HAP-1 (cell line): ENCODE measurements at regions not wholly inside any gene's neighbourhood (a gene's known extent, or its start where the extent isn't known, plus 50 kb on each side); places are given as distances from the start of the nearest gene placed in this dataset.

Experiments used
- DNase-seq, 2 experiments: peaks; one replicate each; pipeline ENCODE4 v3.0.0-alpha.2; 2016 to 2020; ENCODE audit warnings: low spot score in 2 of 2
- H3K27me3 ChIP-seq: fragments of 250-450 bp; sonication (Bioruptor Pico); 2 replicates; pipeline ENCODE4 v1.5.1; 2020; ENCODE audit warnings: low read depth, mild to moderate bottlenecking, moderate library complexity
- H3K36me3 ChIP-seq: fragments of 250-450 bp; sonication (Bioruptor Pico); replicated peaks from 2 replicates; pipeline ENCODE4 v1.5.1; 2020; ENCODE audit warnings: mild to moderate bottlenecking
- H3K4me1 ChIP-seq: fragments of 250-450 bp; sonication (Bioruptor Pico); 2 replicates; pipeline ENCODE4 v1.5.1; 2020; ENCODE audit warnings: mild to moderate bottlenecking
- H3K4me3 ChIP-seq: fragments of 250-450 bp; sonication (Bioruptor Pico); 2 replicates; pipeline ENCODE4 v1.5.1; 2020; ENCODE audit warnings: mild to moderate bottlenecking, moderate library complexity
- H3K9me3 ChIP-seq: fragments of 250-450 bp; sonication (Bioruptor Pico); 2 replicates; pipeline ENCODE4 v1.5.1; 2020; ENCODE audit warnings: mild to moderate bottlenecking, moderate library complexity
- in situ Hi-C: fragments of 300-500 bp; cut with MboI; formaldehyde crosslinking; loops from 3 replicates; pipeline ENCODE4 v1.14.3; 2020; ENCODE audit warnings: low sequenced_read_pairs, inconsistent platforms, mixed read lengths

- Histone ChIP-seq H3K27me3 (no peaks in the 10 kb centered on the region), H3K36me3 (no peaks in the 10 kb centered on the region), H3K4me3 (no peak overlapping the region), H3K9me3 (no peaks in the 10 kb centered on the region), H3K4me1 (no peaks in the 10 kb centered on the region)
- no peak for DNase-seq
- in situ Hi-C loops: no loop called here
Observed at GRCh38 chr13:47094734-47095434, 198.0 kb upstream of the HTR2A start.

- in situ Hi-C loops: no loop called here
- no peak for DNase-seq
- no peaks in the 10 kb centered on the region for H3K9me3 ChIP-seq
- H3K27me3 ChIP-seq: no peaks in the 10 kb centered on the region
- H3K4me1 ChIP-seq: no peaks in the 10 kb centered on the region
- H3K4me3 ChIP-seq: no peak overlapping the region
- H3K36me3 ChIP-seq: no peaks in the 10 kb centered on the region
Observed at GRCh38 chr13:47092202-47092601, 195.3 kb upstream of the HTR2A start.

DNA sequence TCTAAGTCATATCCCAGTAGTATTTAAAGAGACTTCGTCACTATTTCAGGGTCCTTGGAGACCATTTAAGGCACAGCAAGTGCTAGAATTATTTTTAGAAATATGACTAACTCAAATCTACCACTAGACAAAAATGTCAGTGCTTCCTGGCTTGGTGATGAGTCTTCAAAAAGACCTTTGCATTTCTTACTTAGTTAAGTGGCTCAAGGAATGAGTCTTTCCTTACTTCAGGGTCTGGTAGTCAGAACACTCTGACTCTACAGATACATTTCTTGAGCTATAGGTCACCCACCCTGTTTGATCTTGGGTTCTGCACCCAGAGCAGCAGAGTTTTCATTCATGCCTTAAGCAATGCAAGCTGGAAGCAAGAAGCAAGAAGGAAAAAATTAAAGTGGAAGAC is 191.0 kb upstream of the HTR2A start:
- Histone ChIP-seq H3K4me3 (no peak overlapping the region), H3K36me3 (no peaks in the 10 kb centered on the region), H3K4me1 (no peaks in the 10 kb centered on the region), H3K9me3 (no peaks in the 10 kb centered on the region), H3K27me3 (no peaks in the 10 kb centered on the region)
- in situ Hi-C loops: no loop called here
- DNase-seq: no peak

DNA sequence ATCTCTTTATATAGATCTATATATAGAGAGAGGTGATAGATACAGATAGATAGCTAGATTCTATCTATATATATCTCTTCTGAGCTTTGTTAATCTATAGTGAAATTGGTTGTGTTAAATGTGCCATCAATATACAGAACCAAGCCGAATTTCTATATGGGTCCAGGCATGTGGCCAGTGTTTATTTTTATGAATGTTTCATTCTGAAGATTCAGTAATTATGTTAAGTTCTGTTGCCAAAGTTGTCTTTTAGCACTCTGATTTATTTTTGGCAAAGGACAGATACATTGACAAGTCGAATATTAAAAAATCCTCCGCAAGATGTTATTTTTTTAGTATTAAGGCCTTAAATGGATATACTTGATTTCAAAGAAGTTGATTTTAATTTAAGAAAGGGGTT is 190.4 kb upstream of the HTR2A start:
- DNase-seq: no peak
- Histone ChIP-seq H3K4me1 (no peaks in the 10 kb centered on the region), H3K27me3 (no peaks in the 10 kb centered on the region), H3K36me3 (no peaks in the 10 kb centered on the region), H3K9me3 (no peaks in the 10 kb centered on the region), H3K4me3 (no peak overlapping the region)
- in situ Hi-C loops: no loop called here

DNA sequence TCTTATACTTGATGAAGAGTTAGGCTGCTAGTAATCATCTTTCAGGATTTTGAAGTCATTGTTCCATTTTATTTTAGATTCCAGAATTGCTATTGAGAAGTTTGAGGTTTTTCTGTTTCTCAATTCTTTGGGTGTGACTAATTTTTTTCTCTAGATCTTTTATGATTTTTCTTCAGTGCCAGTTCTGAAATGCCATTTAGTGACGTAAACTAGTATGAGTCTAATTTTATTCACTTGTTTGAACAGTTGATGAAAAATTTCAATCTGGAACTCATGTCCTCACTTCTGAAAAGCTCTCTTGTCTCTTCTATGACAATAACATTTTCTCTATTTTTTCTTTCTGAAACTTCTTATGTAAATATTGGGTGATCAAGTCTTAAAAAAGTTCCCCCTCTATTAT is 188.5 kb upstream of the HTR2A start:
- in situ Hi-C loops: no loop called here
- Histone ChIP-seq H3K36me3 (no peaks in the 10 kb centered on the region), H3K9me3 (no peaks in the 10 kb centered on the region), H3K4me1 (no peaks in the 10 kb centered on the region), H3K27me3 (no peaks in the 10 kb centered on the region), H3K4me3 (no peak overlapping the region)
- no peak for DNase-seq

DNA sequence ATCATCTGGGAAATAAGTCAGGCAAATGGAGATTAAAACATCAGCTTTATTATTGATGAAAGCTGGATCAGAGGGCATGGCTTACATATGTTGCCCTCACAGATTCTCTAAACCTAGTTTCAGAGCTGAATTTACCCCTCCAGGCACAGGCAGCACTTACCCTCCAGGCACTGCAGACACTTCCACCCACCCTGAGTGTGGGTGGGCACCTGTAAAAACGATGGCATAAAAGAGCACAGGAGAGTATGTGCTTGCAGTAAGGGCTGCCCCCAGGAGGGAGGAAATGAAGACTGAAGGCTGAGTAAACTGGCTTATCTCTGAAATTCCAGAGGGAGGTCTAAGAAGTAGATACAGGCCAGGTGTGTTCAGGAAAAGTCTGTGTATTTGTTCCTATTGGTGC is 185.0 kb upstream of the HTR2A start:
- Histone ChIP-seq H3K4me1 (no peaks in the 10 kb centered on the region), H3K4me3 (no peak overlapping the region), H3K36me3 (no peaks in the 10 kb centered on the region), H3K9me3 (no peaks in the 10 kb centered on the region), H3K27me3 (no peaks in the 10 kb centered on the region)
- no peak for DNase-seq
- in situ Hi-C loops: no loop called here

GRCh38 chr13:47081246-47081645 is 184.4 kb upstream of the HTR2A start:
- no peaks in the 10 kb centered on the region for H3K9me3 ChIP-seq
- in situ Hi-C loops: no loop called here

DNA sequence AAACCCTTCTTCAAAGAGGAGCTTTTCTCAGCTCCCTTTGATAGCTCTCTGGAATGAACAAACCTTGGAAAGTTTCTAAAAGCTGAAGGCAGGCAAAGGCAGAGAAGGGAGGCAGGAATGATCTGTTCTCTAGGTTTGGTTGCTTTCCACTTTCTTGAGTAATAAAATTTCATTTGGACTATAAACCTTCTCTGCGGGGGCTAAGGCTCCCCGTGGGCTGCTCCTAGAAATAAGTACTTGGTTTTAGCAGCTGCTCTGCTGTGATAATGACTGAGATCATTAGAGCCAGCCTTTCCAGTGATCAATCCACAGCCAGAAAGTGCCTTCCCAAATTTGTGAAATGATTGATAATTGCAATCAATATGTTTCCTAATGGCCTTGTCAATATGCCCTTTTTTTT is 183.8 kb upstream of the HTR2A start:
- in situ Hi-C loops: no loop called here
- Histone ChIP-seq H3K4me3 (no peak overlapping the region), H3K27me3 (no peaks in the 10 kb centered on the region), H3K4me1 (no peaks in the 10 kb centered on the region), H3K36me3 (no peaks in the 10 kb centered on the region), H3K9me3 (no peaks in the 10 kb centered on the region)
- DNase-seq: no peak

More at GRCh38 chr13:47081246-47081645, 184.4 kb upstream of the HTR2A start:
- Histone ChIP-seq H3K4me3 (no peak overlapping the region), H3K4me1 (no peaks in the 10 kb centered on the region), H3K27me3 (no peaks in the 10 kb centered on the region), H3K36me3 (no peaks in the 10 kb centered on the region)
- DNase-seq: no peak

DNA sequence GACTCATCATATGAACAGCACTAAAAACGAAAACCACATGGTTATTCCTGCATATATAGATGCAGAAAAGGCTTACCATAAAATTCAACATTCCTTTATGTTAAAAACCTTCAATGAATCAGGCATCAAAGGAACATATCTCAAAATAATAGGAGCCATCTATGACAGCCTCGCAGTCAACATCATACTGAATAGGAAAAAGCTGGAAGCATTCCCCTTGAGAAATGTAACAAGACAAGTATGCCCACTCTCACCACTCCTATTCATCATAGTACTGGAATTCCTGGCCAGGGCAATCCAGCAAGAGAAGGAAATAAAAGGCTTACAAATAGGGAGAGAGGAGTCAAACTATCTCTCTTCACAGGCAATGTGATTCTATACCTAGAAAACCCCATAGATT is 179.6 kb upstream of the HTR2A start:
- Histone ChIP-seq H3K4me1 (no peaks in the 10 kb centered on the region), H3K4me3 (no peak overlapping the region), H3K27me3 (no peaks in the 10 kb centered on the region), H3K36me3 (no peaks in the 10 kb centered on the region), H3K9me3 (no peaks in the 10 kb centered on the region)
- no peak for DNase-seq
- in situ Hi-C loops: no loop called here

- DNase-seq: no peak
- H3K4me3 ChIP-seq: no peak overlapping the region
- no peaks in the 10 kb centered on the region for H3K36me3 ChIP-seq
- no peaks in the 10 kb centered on the region for H3K4me1 ChIP-seq
- H3K27me3 ChIP-seq: no peaks in the 10 kb centered on the region
- in situ Hi-C loops: no loop called here
- no peaks in the 10 kb centered on the region for H3K9me3 ChIP-seq
Observed at GRCh38 chr13:47069133-47069532, 172.3 kb upstream of the HTR2A start.

GRCh38 chr13:47067306-47067705 is 170.5 kb upstream of the HTR2A start:
- no peaks in the 10 kb centered on the region for H3K36me3 ChIP-seq
- in situ Hi-C loops: no loop called here
- no peak for DNase-seq
- no peaks in the 10 kb centered on the region for H3K4me1 ChIP-seq
- H3K27me3 ChIP-seq: no peaks in the 10 kb centered on the region
- no peaks in the 10 kb centered on the region for H3K9me3 ChIP-seq
- no peak overlapping the region for H3K4me3 ChIP-seq

DNA sequence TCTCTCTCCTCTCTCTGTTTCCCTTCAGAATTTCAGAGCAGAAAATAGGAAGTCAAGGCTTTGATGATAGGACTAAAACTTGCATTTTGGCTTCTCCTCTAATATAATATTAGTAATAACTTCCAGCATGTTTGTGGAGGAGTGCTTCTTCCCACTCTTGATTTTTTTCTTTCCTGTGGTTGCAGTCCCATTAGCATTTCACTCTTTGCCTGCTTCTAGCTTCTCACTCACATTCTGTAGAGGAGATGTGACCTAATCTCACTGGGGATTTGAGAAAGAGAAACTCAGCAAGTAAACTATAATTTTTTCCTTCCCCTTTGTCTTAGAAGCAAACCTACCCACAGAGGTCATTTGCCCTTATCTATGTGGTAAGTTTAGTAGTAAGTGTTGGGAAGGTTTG is 169.4 kb upstream of the HTR2A start:
- no peak for DNase-seq
- H3K9me3 ChIP-seq: no peaks in the 10 kb centered on the region
- no peaks in the 10 kb centered on the region for H3K36me3 ChIP-seq
- H3K4me1 ChIP-seq: no peaks in the 10 kb centered on the region
- no peaks in the 10 kb centered on the region for H3K27me3 ChIP-seq
- in situ Hi-C loops: no loop called here
- no peak overlapping the region for H3K4me3 ChIP-seq

GRCh38 chr13:47064381-47064780 is 167.5 kb upstream of the HTR2A start:
- no peak for DNase-seq
- H3K27me3 ChIP-seq: no peaks in the 10 kb centered on the region
- no peaks in the 10 kb centered on the region for H3K36me3 ChIP-seq
- in situ Hi-C loops: no loop called here
- no peaks in the 10 kb centered on the region for H3K9me3 ChIP-seq
- no peak overlapping the region for H3K4me3 ChIP-seq
- H3K4me1 ChIP-seq: no peaks in the 10 kb centered on the region

DNA sequence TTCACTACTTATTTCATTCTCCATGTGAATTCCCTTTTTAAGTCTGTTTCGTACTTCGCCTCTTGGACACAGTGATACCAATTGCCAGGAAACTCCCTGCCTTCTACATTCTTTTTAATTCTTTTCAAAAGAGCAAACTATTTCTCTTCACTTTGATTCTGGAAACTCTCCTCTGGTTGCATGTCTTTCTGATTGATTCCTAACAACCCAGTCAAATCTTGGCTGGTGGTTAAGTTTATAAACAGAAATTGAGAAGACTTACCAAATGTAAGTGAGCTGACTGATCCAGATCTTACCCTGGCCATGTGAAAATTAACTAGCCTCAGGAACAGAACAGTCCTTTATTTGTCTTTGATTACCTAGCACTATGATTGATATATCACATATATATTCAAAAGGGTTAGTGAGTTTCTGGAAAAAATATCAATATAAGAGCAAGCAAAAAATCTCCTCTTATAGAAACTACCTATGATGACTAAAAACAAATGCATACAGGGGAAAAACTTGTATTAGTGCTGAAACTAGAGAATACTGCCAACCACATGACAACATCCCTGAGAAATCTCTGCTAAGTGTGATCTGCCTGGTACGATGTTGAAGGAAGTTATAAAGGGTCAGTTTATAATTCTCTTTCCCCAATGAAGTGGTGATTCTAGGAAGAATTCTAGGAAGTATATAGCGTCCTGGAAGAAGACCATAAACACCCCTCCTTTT is 152.6 kb upstream of the HTR2A start:
- in situ Hi-C loops: no loop called here
- no peaks in the 10 kb centered on the region for H3K4me1 ChIP-seq
- no peak for DNase-seq

GRCh38 chr13:47046706-47047105 is 149.9 kb upstream of the HTR2A start:
- in situ Hi-C loops: no loop called here
- Histone ChIP-seq H3K4me1 (no peaks in the 10 kb centered on the region), H3K4me3 (no peak overlapping the region), H3K27me3 (no peaks in the 10 kb centered on the region), H3K36me3 (no peaks in the 10 kb centered on the region), H3K9me3 (no peaks in the 10 kb centered on the region)
- DNase-seq: no peak

More for the DNA sequence above, 152.6 kb upstream of the HTR2A start:
- H3K27me3 ChIP-seq: no peaks in the 10 kb centered on the region
- no peak overlapping the region for H3K4me3 ChIP-seq
- no peaks in the 10 kb centered on the region for H3K9me3 ChIP-seq
- H3K36me3 ChIP-seq: no peaks in the 10 kb centered on the region
